Activated T-helper 2 cell treated with anti-CD3 and anti-CD28 coated beads, Interferon-gamma antibody, Interleukin-2, Interleukin-4, amounts not matched to agents 10 μg/mL and 5 μg/mL and 100 μg/mL, durations not matched to agents 14 hours and 24 hours and 36 hours (primary cell): ENCODE measurements at regions not wholly inside any gene's neighbourhood (a gene's known extent, or its start where the extent isn't known, plus 50 kb on each side); places are given as distances from the start of the nearest gene placed in this dataset.

ENCODE experiments used
- DNase-seq: peaks from one replicate; pipeline ENCODE4 v3.0.0; 2021; ENCODE audit warnings: low spot score
- H3K27ac Mint-ChIP-seq: one replicate; pipeline ENCODE4 v1.8.0; 2021; ENCODE audit warnings: mixed read lengths
- H3K27me3 Mint-ChIP-seq: one replicate; pipeline ENCODE4 v1.8.0; 2021; ENCODE audit warnings: low read depth, mixed read lengths
- H3K36me3 Mint-ChIP-seq: one replicate; pipeline ENCODE4 v1.8.0; 2021; ENCODE audit warnings: low read depth, mixed read lengths
- H3K4me1 Mint-ChIP-seq: one replicate; pipeline ENCODE4 v1.8.0; 2021; ENCODE audit warnings: low read depth, mixed read lengths
- H3K4me3 Mint-ChIP-seq: one replicate; pipeline ENCODE4 v1.8.0; 2021; ENCODE audit warnings: low read depth, mild to moderate bottlenecking, moderate library complexity, mixed read lengths
- H3K9me3 Mint-ChIP-seq: one replicate; pipeline ENCODE4 v1.8.0; 2021; ENCODE audit warnings: mixed read lengths
- intact Hi-C: fragments of 100-400 bp; cut with micrococcal nuclease; formaldehyde crosslinking; loops from one replicate; pipeline ENCODE4 v1.15.1; 2023

DNA sequence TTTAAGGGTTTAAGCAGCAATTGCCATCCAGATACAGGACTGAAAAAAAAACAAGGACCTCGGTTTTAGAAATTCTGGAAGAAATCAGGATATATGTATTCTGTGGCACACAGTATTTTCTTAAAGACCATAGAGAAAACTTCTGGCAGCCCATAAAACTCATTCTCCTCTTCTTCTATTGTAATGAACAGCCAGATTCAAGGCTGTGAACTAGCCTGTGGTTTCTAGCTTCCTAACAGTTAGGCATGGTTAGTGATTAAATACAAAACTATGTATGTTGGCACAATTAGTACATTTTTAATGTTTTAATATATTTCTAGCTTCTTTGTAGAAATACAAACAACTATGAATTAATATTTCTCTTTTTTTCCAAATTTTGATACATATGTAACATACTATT, 555.7 kb downstream of the DSC3 start:
- Mint-ChIP-seq H3K4me3 (no peak overlapping the region), H3K36me3 (no peaks in the 10 kb centered on the region), H3K4me1 (no peaks in the 10 kb centered on the region), H3K9me3 (peaks cover 17% of the 10 kb centered on the region), H3K27me3 (no peaks in the 10 kb centered on the region), H3K27ac (no peak overlapping the region)
- intact Hi-C loops, result no loop called here
- no peak for DNase-seq

DNA sequence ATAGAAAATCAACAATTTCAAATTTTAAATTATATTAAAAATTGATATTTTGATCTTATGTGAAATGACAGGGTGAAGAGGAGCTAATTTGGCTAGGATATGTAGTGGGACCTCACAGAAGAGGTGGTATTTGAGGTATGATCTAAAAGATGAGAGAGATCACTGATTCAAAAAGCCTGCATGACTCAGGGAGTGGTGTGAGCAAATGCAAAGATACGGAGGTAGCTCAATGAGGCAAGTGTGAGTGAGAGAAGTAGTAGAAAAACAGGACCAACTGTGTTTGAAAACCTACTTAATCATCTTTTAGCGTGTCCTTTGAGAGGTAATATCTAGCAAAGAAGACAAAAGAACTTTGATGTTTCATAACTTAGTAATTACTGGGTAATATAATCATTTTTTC, 557.5 kb downstream of the DSC3 start:
- no peaks in the 10 kb centered on the region for H3K27me3 Mint-ChIP-seq
- H3K9me3 Mint-ChIP-seq, result peaks cover 17% of the 10 kb centered on the region
- no peak for DNase-seq
- intact Hi-C loops, result no loop called here
- H3K36me3 Mint-ChIP-seq, result no peaks in the 10 kb centered on the region
- no peak overlapping the region for H3K27ac Mint-ChIP-seq
- H3K4me1 Mint-ChIP-seq, result no peaks in the 10 kb centered on the region
- H3K4me3 Mint-ChIP-seq, result no peak overlapping the region

DNA sequence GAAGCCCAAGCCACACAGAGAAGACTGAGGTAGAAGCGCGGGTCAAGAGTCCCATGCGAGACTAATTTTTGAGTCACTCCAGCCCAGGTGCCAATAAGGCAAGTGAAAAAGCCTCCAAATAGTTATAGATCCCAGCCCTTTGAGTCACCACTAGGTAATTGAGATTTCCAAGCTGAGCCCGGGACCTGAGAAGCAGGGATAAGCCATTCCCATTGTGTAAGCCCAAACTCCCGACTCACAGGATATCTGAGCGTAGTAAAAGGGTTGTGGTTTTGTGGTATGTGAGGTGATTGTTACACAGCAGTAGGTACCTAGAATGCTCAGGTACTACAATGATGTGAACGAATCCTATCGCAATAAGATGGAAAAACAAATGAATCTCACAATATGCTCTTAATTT, 560.7 kb downstream of the DSC3 start:
- peaks cover 23% of the 10 kb centered on the region for H3K9me3 Mint-ChIP-seq
- H3K27ac Mint-ChIP-seq, result no peak overlapping the region
- H3K4me1 Mint-ChIP-seq, result no peaks in the 10 kb centered on the region
- no peak for DNase-seq
- intact Hi-C loops, result no loop called here
- no peaks in the 10 kb centered on the region for H3K27me3 Mint-ChIP-seq
- H3K36me3 Mint-ChIP-seq, result no peaks in the 10 kb centered on the region
- no peak overlapping the region for H3K4me3 Mint-ChIP-seq

DNA sequence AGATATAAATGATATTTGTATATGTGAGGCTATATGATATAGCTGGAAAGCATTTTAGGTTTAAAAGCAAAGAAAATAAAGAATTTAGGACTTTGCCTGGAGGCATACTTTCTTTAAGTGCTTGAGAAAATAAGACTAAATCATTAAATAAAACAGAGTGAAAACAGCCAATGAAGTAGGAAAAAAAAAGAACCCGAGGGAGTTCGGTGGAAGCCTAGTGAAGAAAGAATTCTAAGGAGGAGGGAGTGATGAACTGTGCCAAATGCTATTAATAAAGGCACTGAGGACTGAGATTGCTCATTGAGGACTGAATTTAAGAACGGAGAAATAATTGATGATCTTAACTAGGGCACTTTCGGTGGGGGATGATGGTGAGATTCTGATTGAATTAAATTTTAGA, 573.5 kb downstream of the DSC3 start:
- Mint-ChIP-seq H3K27me3 (no peaks in the 10 kb centered on the region), H3K4me1 (no peaks in the 10 kb centered on the region), H3K4me3 (no peak overlapping the region), H3K36me3 (no peaks in the 10 kb centered on the region), H3K27ac (no peak overlapping the region), H3K9me3 (peaks cover 34% of the 10 kb centered on the region)
- no peak for DNase-seq
- intact Hi-C loops, result no loop called here

DNA sequence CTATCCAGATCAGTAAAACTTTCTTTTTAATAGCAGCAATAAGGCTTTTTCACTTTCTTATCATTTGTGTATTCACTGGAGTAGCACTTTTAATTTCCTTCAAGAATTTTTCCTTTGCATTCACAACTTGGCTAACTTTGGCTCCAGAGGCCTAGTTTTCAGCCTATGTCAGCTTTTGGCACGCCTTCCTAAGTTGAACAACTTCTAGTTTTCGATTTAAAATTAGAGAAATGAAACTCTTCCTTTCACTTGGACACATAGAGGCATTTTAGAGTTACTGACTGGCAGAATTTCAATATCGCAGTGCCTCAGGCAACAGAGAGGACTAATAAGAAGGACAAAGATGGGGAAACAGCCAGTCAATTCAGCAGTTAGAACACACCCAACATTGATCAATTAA, 577.4 kb downstream of the DSC3 start:
- Mint-ChIP-seq H3K36me3 (no peaks in the 10 kb centered on the region), H3K4me1 (no peaks in the 10 kb centered on the region), H3K4me3 (no peak overlapping the region), H3K27me3 (no peaks in the 10 kb centered on the region), H3K9me3 (peaks cover 31% of the 10 kb centered on the region), H3K27ac (no peak overlapping the region)
- no peak for DNase-seq
- intact Hi-C loops, result no loop called here

DNA sequence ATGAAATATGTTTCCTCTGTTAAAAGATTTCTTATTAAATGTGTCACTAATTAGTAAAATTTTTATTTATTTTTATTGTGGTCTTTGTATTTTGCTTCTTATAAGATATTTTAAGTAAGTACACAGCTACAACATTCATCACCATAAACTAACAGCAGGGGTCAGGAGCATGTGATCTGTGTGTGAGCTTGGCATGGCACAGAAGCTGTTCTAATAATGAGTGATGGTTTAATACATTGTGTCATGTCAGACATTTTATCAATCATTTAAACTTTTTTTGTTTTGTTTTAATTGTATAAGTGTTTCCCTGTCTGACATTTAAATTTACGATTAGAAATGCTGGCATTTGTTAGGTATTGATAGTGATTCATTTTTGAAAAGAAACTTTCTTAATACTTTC, 585.4 kb downstream of the DSC3 start:
- H3K27ac Mint-ChIP-seq, result no peak overlapping the region
- H3K4me1 Mint-ChIP-seq, result no peaks in the 10 kb centered on the region
- no peaks in the 10 kb centered on the region for H3K36me3 Mint-ChIP-seq
- intact Hi-C loops, result no loop called here
- no peaks in the 10 kb centered on the region for H3K27me3 Mint-ChIP-seq
- peaks cover 24% of the 10 kb centered on the region for H3K9me3 Mint-ChIP-seq
- no peak overlapping the region for H3K4me3 Mint-ChIP-seq
- no peak for DNase-seq

DNA sequence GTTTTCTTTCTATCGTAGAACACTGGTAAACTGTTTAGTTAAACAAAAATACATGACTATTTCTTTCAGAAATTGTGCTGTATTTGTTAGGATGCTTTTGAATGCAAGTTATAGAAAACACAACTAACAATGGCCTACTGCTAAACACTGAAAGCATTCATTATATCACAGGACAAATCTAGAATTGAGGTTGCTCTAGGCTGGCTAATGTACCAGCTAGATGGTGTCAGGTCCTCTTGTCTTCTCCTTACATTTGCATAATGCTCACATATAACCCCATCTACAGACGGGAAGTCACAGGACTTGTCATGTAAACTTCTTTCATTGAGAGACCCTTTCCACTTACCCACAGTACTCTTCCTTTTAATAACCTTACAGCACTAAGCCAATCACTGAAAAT, 586.8 kb downstream of the DSC3 start:
- H3K4me3 Mint-ChIP-seq, result no peak overlapping the region
- peaks cover 26% of the 10 kb centered on the region for H3K9me3 Mint-ChIP-seq
- DNase-seq, result no peak
- no peaks in the 10 kb centered on the region for H3K4me1 Mint-ChIP-seq
- intact Hi-C loops, result no loop called here
- no peaks in the 10 kb centered on the region for H3K36me3 Mint-ChIP-seq
- no peaks in the 10 kb centered on the region for H3K27me3 Mint-ChIP-seq
- H3K27ac Mint-ChIP-seq, result no peak overlapping the region

DNA sequence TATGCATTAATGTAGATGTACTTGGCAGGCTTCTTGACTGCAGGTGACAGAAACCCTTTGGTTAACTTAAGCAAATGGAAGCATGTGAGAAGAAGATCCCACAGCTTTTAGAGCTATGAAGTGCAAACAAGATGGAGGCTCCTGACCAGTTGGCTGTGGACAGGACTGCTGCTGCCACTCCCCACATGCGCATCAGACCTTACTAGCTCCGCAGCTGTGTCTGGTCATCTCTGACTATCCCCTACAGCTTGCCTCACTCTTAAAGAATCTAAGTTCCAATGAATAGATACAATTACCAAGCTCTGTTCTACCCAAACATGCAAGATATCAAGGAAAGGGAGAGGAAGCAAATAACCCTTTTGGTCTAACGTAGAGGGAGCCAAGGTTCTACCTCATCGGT, 587.6 kb downstream of the DSC3 start:
- no peak overlapping the region for H3K4me3 Mint-ChIP-seq
- no peaks in the 10 kb centered on the region for H3K27me3 Mint-ChIP-seq
- no peak for DNase-seq
- H3K36me3 Mint-ChIP-seq, result no peaks in the 10 kb centered on the region
- H3K9me3 Mint-ChIP-seq, result peaks cover 22% of the 10 kb centered on the region
- intact Hi-C loops, result no loop called here
- no peaks in the 10 kb centered on the region for H3K4me1 Mint-ChIP-seq
- H3K27ac Mint-ChIP-seq, result no peak overlapping the region

DNA sequence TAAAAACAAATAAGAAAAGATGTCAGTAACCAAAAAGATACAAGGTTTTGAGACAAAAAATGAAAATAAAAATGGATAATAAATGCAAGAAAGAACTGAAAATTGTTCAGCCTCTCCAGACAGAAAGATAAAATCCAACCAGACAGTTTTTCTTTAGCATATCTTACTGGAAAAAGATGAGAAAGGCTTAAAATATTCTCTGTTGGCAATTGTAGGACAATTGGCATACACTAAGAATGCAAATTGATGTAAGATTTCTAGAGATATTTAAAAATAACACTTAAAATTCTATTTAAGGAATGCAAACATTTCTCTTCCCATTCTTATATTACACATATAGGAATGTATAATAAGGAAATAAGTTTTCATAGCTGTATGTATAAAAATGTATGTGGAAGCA, 590.6 kb downstream of the DSC3 start:
- H3K27ac Mint-ChIP-seq, result no peak overlapping the region
- H3K27me3 Mint-ChIP-seq, result no peaks in the 10 kb centered on the region
- H3K4me1 Mint-ChIP-seq, result no peaks in the 10 kb centered on the region
- H3K4me3 Mint-ChIP-seq, result no peak overlapping the region
- no peak for DNase-seq
- H3K36me3 Mint-ChIP-seq, result no peaks in the 10 kb centered on the region
- H3K9me3 Mint-ChIP-seq, result peaks cover 20% of the 10 kb centered on the region
- intact Hi-C loops, result no loop called here

DNA sequence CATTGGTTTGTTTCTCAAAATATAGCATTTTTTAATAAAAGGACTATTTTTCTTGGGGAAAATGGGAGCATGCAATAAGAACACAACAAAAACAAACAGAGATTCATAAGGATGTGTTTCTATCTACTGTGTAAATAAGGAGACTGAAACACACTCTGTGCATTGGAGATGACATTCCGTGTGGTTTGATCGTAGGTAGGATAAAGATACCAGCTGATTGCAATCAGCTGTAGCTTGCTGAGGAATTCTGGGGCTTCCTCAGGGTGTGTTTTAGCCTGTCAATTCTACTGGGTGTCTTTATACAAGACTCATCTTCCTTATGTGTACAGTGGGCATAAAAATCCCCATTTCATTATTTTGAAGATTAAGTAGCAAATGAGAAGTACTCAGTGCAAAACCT, 591.6 kb downstream of the DSC3 start:
- intact Hi-C loops, result no loop called here
- Mint-ChIP-seq H3K36me3 (no peaks in the 10 kb centered on the region), H3K4me1 (no peaks in the 10 kb centered on the region), H3K27me3 (no peaks in the 10 kb centered on the region), H3K4me3 (no peak overlapping the region), H3K9me3 (peaks cover 23% of the 10 kb centered on the region), H3K27ac (no peak overlapping the region)
- DNase-seq, result no peak

DNA sequence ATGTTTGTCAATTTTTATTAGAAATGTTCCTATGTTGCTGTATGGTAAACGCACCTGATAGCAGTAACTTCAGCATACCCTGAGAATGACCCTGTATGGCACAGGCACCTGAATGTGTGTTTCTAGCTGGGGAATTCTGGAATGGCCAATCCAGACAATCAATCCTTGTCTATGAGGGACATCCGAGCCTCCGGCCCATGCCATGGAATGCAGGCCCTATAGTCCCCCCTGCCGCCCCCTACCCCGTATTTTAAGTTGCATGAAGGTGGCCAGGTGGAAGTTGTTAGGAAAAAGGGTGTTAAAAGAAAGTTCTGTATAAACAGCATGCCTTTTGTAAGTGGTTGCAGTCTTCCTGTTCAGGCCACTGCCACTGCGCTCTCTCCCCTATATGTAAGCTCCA, 595.9 kb downstream of the DSC3 start:
- Mint-ChIP-seq H3K36me3 (no peaks in the 10 kb centered on the region), H3K27ac (no peak overlapping the region), H3K4me3 (no peak overlapping the region), H3K4me1 (no peaks in the 10 kb centered on the region), H3K27me3 (no peaks in the 10 kb centered on the region), H3K9me3 (peaks cover 33% of the 10 kb centered on the region)
- intact Hi-C loops, result no loop called here
- no peak for DNase-seq

DNA sequence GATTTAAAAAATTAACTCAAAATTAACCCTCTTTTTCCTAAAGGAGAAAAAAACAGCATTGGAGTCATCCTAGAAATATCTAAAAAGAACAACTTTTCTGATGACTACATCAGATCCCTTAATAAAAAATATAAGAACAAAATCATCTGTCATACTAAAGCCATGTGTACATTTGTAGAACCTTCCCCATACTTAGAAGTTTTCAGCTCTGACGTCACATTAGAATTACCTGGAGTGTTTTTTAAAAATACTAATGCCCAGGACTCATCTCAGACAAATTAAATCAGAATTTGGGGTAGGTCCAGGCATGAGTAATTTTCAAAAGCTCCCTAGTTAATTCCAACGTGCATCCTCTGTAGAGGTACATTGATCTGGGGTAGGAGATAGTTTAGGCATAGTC, 598.0 kb downstream of the DSC3 start:
- intact Hi-C loops, result no loop called here
- DNase-seq, result no peak
- Mint-ChIP-seq H3K36me3 (no peaks in the 10 kb centered on the region), H3K4me1 (no peaks in the 10 kb centered on the region), H3K27me3 (no peaks in the 10 kb centered on the region), H3K4me3 (no peak overlapping the region), H3K27ac (no peak overlapping the region), H3K9me3 (peaks cover 44% of the 10 kb centered on the region)

DNA sequence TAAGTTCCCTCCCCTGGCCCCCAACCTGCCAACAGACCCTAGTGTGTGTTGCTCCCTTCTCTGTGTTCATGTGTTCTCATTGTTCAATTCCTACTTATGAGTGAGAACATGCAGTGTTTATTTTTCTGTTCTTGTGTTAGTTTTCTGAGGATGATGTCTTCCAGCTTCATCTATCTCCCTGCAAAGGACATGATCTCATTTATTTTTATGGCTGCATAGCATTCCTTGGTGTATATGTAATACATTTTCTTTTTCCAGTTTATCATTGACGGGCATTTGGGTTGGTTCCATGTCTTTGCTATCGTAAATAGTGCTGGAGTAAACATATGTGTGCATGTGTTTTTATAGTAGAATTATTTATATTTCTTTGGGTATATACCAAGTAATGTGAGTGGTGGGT, 602.2 kb downstream of the DSC3 start:
- H3K27me3 Mint-ChIP-seq, result no peaks in the 10 kb centered on the region
- no peaks in the 10 kb centered on the region for H3K4me1 Mint-ChIP-seq
- intact Hi-C loops, result no loop called here
- no peak overlapping the region for H3K4me3 Mint-ChIP-seq
- H3K9me3 Mint-ChIP-seq, result peaks cover 53% of the 10 kb centered on the region
- DNase-seq, result no peak
- no peaks in the 10 kb centered on the region for H3K36me3 Mint-ChIP-seq
- no peak overlapping the region for H3K27ac Mint-ChIP-seq

DNA sequence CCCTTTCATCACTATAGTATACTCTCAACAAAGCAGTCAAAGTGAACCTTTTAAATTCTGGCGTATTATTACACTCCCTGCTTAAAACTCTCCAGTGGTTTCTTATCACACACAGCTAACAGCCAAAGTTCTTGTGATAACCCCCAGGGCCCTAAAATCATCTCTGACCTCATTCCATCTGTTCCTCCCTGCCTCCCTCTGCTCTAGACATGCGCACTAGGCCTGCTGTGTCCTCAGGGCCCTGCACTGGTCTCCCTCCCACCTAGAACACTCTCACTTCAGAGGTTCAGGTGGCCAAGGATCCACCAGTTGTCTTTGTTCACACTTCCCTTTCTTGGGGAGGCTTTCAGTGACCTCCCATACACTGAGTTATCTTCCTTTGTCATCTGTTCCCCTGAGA, 603.4 kb downstream of the DSC3 start:
- intact Hi-C loops, result no loop called here
- DNase-seq, result no peak
- no peaks in the 10 kb centered on the region for H3K4me1 Mint-ChIP-seq
- H3K27me3 Mint-ChIP-seq, result no peaks in the 10 kb centered on the region
- no peaks in the 10 kb centered on the region for H3K36me3 Mint-ChIP-seq
- H3K27ac Mint-ChIP-seq, result no peak overlapping the region
- H3K4me3 Mint-ChIP-seq, result no peak overlapping the region
- peaks cover 46% of the 10 kb centered on the region for H3K9me3 Mint-ChIP-seq
